ENCODE measurements at regions not wholly inside any gene's neighbourhood (a gene's known extent, or its start where the extent isn't known, plus 50 kb on each side); places are given as distances from the start of the nearest gene placed in this dataset.

DNA sequence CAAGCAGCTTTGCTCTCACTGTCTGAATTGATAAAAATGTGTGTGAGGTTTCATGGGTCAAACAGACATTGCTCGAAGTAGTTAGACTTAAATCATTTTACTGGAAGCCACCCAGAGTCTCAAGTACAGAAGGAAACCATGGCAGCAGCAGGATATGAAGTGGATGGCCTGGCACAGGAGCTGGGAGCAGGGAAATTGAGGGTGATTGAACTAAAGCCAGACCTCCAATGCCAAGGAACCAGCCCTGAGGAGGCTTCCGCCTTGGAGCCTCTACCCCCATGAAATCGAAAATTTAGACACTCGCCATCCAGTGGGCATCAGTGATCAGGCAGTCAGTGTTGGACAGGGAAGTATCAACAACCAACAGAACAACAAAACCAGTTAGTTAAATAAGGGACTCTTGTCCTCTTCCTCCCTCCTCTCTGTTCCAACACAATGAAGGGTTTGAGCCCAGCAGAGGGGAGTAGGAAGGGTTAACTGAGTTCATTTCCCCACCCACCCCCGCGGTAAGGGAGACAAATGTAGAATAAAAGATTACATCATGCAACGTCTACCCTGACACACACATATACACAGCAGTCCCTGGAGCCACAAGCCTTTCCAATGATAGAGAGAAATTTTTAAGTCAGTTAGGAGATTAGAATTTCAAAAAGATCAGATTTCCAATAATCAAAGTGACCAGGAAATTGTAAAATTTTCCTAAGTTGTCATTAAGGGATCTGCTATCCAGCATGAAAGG is 156.3 kb downstream of the SLC16A9 start:
- peak in 16 of 56 donors; percentile 2 to 42 (median 23) for DNase-seq

DNA sequence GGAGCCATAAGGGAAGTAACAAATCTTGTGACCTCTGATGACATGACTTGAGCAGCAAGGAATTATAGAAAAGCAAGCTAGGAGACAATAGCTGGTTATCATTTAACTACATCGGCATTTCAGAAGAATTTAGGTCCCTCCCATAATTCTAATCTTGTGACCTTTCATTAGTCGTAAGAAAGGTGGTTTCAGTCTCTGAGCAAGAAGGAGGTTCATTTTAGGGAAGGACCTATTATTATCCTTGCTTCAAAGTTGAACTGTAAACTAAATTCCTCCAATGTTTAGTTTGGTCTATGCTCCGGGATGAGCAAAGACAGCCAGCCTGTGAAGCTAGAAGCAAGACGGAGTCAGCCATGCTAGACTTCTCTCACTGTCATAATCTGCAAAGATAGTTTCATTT is 159.6 kb downstream of the SLC16A9 start:
- no peak for DNase-seq

DNA sequence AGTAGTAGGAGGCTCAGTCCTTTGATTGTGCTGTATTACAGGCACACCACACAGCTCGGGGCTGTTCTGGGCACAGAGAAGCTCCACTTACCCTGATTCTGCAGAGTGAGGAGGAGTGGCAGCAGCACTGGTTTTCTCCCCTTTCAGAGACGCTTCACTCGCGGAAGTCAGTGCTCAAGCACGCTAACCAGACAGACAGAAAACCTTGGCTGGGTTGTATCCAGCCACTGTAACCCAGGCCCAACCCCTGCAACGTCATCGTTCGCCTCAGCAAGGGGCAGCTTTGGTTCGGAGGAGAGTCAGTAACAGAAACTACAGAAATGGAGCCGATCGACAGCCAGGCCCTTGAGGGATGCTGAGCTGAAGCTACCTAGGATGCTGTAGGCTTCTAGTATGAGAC is 171.0 kb downstream of the SLC16A9 start:
- no peak for DNase-seq

DNA sequence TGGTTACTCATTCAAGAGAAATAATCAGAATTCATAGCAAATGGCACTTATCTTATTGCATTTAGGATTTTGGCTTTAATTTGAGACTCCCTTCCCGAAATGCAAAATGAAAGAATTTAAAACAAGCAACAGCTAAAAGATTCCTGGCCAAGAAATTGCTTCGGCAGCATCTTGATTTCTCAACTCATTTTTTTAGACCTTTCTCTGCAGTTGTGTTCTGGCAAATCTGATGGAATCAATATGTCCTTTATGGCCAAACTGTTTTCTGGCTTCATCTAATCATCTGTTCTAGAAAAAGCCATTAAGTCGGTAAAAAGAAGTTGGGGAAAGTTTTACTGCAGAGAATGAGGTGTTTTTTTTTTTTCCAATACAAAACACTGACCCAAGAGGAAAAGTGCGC is 172.1 kb downstream of the SLC16A9 start:
- no peak for DNase-seq

DNA sequence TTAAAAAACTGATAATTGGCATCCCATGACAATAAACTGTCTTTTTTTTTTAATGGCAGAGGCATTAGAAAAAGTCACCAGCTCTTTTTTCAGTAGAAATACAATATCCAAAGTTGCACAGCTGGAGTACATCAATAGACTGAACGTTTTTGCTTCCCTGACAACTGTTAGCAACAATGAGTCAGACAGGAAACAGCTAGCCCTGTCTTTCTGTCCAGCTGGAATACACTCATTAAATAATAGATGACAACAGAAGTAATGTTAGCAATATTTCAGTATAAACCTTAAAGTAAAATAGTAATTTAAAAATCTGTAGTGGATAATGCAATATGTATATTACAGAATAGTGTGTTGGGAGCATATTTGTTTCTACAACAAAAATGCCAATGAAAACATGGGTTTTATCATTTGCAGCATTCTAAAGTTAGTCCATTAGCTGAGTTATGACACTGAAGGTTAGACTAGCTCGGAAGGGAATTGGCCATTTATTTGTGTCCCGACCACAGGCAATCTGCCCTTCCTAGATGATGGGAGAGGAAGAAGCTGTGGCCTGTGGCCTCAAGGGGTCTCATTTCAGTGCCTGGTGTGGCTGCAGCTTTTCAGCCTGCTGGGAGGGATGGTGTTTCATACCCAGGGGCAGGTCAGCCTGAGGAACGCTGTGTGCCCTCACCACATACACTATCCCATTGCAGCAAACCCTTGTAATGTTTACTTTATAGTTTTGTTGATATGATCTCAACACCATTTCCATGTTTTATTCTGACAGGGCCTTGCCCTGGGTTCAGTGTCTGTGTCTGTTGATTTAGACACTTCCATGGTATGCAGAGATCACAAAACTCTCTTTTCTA is 173.3 kb downstream of the SLC16A9 start:
- DNase-seq: no peak

DNA sequence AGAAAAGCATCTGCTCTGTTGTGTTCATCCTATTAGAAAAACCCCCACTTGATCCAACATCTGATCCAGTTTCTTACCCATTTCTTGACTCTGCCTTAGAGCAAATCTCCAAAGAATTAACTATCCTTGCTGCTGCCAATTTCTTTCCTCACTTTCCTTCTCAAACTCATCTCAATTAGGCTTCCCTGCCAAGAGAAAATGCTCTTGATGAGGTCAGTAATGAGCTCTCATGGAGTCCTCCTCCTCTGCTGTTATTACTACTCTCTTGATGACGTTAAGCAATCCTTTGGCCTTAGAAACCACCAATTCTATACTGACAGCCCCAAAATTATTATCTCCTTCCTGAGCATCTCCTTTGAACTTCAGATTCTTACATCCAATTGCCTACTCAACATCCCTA is 162.0 kb upstream of the FAM13C start:
- no peak for DNase-seq

DNA sequence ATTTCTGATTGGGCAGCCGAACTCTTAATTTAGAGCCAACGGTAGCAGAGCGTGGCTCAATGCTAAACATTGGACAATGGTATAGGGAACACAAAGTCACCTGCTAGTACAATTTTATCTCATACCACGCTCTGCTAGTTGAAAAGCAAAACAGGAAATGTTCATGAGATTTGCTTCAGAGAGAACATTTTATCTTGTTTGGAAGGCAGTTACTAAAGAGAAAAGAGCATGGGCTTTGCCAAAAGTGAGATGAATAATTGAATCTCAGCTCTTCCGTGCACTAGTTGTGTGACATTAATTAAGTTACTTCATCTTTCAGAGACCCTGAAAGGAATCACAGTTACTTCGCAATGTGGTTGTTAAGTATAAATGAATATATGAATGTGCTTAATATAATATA is 161.5 kb upstream of the FAM13C start:
- no peak for DNase-seq

DNA sequence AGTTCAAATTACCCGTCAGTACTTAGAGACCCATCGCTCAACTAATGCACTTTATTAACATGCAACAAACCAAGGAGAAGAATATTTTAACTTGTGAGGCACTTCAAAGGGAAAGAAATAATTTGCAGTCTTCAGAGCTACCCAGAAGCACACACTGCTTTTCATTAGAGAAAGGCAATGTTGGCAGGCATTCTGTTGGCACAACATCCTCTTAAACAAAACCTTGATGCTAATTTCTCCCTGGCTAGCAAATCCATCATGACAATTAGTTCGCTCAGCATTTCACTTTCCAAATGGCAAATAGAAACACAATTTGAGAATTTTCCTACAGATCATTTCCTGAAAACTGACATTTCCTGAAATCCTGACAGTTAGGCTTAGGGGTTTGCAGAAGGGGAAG is 155.6 kb upstream of the FAM13C start:
- peak in 15 of 56 donors; percentile 1 to 66 (median 18) for DNase-seq

DNA sequence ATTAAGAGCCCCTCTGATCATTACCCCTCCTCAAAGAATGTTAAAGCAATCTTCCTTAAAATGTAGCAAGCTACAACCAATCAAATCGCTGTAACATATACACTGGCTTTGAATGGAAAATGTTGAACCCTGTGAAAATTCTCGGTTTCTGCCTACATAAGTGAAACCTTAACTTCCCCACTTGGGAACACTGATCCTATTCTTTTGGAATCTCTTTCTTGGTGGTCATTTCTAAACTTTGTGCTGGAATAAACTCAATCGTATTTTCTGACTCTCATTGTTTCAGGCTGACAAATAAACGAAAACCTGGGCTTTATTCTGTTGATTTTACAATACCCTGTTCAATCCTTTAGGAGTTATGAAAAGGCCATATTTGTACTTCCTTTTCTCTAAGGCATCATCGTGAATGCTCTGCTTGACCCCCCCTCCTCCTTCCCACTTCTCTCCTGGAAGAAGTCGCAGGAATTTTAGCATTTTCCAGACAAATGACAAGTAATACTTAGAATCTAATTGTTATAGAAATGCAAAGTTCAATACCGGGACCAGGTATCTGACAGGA is 155.1 kb upstream of the FAM13C start:
- DNase-seq: no peak

DNA sequence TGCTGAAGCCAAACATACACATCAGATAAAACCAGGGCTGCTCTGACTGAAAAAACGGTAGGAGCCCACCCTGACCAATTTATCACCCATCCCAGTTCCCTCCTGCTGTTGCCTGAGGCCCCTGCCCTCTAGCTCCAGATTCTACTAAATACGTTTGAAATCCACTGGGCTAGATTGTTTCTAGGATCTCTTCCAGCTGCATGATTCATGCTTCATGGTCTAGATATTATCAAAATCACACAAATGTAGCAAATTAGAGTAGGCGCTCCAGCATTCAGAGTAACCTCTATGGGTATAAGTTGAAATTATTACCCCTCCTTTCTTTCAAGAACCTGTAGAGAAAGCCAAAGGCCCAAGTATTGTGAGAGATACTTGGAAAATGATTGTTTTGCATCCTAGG is 151.2 kb upstream of the FAM13C start:
- no peak for DNase-seq

DNA sequence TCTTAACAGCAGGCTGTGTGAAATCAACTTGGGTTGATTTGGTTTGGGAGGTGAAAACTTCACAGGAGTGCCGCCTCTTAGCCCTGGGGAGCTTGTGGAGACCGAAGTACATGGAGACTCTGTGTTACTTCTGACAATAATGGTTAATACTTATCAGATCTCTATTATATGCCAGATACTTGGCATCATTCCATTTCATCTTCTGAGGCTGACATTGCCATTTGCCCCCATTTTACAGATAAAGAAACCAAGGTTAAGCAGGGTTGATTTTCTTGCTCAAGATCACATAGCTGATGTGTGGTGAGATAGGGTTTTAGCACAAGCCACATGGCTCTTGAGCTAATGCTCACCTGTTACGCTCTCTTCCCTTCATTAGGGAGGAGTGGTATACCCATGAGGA is 150.6 kb upstream of the FAM13C start:
- DNase-seq: no peak

DNA sequence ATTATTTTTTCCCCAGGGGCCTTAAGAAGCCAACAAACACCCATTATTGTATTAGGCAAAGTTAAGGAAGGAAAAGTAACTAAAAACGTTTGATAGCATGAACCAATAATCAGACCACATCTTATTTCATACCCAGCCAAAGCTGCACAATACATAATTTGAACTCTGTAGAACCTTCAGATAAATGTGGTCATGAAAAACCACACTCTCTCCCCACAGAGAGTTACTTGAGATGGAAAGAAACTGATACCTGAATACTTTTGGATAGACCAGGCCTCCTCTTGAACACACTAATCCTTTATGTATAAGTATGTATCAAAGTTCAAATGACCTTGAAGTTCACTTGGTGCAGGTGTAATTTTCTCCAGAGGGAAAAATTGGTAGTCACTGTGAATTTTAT is 146.6 kb upstream of the FAM13C start:
- no peak for DNase-seq

DNA sequence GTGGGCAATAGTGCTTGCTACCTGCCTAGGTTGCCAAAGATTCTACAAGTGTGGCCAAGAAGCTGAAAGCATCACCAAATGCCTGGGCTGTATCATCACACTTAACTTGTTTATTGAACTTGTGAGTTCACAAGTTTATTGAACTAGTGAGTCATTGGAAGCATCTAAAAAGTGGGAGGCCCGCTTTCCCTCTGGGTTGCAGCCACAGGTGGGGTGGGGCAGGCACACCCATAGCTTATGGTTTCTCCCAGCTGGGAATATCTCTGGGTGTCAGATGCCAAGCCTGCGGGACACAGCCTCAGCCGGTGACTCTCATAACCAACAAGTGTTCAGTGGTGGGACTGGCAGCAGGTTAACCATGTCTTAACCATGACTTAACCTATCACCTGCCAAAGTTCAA is 145.9 kb upstream of the FAM13C start:
- DNase-seq: no peak

DNA sequence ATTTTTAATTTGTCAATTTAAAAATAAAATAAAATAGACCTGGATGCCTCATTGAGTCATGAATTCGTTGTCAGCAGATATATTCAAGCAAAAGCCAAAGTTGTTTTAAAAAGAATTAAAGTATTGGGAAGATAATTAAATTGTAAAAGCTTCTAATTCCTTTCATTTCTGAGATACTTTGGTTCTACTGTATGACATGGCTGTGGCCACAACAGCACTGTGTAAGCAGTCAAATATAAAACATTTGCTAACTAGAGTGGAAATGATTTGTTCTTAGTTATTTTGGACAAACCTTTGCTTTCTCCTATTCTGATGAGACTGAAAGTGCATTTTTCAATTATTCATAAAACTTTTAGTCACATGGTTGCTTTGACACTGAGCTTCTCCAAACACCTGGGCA is 143.6 kb upstream of the FAM13C start:
- no peak for DNase-seq

DNA sequence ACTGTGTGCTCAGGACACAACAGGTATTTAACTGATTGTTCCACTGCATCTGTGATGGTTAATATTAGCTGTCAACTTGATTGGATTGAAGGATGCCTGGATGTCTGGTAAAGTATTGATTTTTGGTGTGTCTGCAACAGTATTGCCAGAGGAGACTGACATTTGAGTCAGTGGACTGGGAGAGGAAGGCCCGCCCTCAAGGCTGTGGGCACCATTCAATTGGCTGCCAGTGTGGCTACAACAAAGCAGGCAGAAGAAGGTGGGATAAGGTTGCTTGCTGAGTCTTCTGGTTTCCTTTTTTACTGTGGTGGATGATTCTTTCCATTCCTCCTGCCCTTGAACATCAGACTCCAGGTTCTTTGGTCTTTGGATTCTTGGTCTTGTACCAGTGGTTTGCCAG is 137.1 kb upstream of the FAM13C start:
- DNase-seq: no peak

DNA sequence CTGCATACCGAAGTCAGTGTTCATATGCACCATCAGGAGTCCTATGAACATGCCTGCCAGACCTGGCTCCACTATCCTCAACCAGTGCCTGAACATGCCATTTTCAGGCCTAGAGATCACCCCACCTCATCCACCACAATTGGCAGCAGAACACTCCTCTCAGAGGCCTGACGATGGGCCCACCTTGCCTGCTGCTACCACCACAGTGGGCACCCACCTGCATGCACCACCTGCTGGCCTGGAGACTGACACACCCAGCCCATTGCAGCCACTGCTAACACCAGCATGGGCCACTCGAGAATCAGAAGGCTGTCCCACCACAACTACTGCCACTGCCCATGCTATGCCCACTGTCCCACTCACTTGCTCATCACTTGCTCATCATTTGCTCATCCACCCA is 130.7 kb upstream of the FAM13C start:
- no peak for DNase-seq

DNA sequence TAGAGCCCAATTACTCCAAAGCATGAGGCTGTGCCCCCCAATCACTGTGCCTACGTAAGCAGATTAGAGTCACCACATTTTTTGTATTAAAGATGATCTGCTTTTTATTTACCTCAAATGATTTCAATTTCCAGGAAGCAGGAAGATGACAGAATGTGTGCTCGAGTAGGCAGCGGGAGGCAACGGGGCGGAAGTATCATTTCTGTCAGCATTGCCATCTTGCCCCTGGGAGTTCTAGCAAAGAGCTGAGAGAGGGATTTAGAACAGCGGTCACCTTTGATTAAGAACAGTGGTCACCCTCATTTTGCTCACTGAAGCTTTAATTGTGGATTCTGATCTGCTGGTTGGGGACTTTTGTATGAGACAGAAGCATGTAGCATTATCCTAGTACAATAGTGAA is 117.1 kb upstream of the FAM13C start:
- no peak for DNase-seq

DNA sequence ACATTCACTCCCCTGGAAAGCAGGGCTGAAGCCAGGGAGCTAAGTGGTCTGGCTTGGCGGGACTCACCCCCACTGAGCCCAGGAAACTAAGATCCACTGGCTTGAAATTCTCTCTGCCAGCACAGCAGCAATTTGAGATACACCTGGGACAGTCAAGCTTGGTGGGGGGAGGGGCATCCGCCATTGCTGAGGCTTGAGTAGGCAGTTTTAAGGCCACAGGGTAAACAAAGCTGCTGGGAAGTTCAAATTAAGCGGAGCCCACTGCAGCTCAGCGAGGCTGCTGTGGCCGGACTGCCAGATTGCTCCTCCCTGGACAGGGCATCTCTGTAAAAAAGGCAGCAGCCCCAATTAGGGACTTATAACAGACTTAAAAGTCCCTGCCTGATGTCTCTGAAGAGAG is 108.2 kb upstream of the FAM13C start:
- DNase-seq: no peak

DNA sequence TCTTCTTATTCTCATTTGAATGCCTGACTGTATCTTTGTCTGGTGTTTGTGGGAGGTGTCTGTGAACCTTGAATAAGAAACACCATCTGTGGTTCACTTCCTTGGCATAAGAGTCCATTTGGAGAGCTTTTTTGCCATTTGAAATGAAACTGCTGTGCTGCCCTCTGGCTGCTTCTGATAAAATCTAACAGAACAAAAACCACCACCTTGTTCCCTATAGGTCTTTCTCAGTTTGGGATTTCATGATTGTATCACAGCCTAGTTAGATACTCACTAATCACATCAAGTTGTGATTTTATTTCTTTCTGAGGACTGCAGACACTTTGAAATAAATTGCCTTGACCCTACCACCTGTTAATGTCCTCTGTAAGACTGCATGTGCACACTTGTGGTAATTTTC is 102.7 kb upstream of the FAM13C start:
- peak in 19 of 56 donors; percentile 1 to 39 (median 4) for DNase-seq

DNA sequence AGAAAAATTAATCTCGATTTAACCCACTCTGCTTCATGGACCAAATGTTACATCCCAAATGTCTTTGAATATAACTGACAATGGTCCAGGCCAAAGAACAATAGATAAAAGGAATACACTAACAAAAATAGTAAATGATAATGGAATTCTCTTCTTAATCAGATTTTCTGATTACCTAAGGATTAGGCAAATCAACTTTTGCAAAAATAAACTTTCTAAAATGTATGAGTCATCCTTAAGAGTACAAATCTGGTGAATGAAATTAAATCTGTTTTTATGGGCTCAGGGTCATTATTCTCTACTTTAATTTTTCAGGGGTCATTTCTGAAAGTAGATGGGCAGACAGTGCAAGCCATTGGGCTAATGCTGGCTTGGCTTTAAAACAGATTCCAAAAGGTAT is 102.1 kb upstream of the FAM13C start:
- DNase-seq: no peak

DNA sequence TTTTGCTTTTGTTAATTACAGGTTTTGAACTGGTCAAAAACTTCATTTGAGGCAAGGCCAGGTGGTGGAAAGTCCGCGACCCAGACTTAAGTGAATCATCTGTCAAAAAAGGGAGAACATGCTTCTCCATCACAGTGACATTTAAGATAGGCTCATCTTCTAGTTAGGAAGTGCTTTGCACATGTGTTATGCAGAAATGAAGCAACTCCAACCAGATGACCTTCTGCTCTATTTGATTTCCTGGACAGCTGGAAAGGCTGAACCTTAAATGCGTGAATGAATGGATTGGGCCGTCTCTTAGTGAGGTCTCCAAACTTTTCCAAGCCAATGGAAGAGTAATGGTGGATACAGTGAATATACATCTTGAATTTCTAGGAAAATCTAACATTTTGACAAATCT is 101.6 kb upstream of the FAM13C start:
- DNase-seq: no peak

DNA sequence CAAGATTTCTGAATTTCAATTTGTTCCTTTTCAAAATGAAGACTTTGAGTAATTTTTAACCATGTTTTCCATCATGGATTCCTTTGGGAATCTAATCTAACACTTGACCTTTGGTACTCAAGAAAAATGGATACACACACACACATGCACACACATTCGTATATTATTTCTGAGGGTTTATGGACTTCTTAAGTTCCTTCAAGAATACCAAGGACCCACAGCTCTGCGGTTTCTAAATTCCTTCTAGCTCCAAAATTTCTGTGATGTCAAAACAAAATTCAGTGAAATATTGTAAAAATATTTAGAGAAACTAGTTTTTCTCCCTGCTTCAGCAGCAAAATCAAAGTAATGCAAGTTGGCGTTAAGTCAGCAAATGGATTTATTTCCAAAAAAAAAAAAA is 98.3 kb upstream of the FAM13C start:
- DNase-seq: no peak

DNA sequence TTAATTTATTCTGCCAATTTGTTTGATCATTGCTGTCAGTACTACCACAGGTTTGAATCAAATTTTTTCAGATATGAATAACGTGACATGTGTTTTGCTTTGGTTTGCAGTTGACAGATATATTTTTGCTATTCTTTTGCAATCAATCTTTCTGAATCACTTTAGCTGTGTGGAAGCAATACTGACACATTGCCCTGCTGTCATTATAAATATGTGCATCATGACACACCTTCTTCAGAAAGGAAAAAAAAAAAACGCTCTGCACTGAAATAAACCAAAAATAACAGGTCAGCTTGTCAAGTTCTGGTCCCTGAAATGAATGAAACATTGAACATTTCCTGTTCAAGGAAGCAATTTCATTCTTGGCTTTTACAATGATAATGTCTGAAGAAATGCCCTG is 93.8 kb upstream of the FAM13C start:
- DNase-seq: no peak
